GM23338 (cell line): ENCODE measurements at regions not wholly inside any gene's neighbourhood (a gene's known extent, or its start where the extent isn't known, plus 50 kb on each side); places are given as distances from the start of the nearest gene placed in this dataset.

Source experiments
- ATAC-seq: fragments of 200-7000 bp; cut with Tn5 transposase; 3 replicates; pipeline ENCODE4 v1.9.1; 2020
- DNase-seq: peaks from one replicate; pipeline ENCODE4 v3.0.0-alpha.2; 2015; ENCODE audit warnings: low spot score
- H2AFZ ChIP-seq: fragments of 200-600 bp; sonication (generic); 2 replicates; pipeline ENCODE4 v1.8.0; 2016; ENCODE audit warnings: antibody characterized with exemption, mild to moderate bottlenecking, moderate library complexity
- H3F3A ChIP-seq: fragments of 200-600 bp; sonication (generic); replicated peaks from 2 replicates; pipeline ENCODE4 v1.8.0; 2017; ENCODE audit warnings: antibody characterized with exemption, mixed run types, low read depth
- H3K27ac ChIP-seq: fragments of 200-600 bp; sonication (generic); 2 replicates; pipeline ENCODE4 v1.6.1; 2016; ENCODE audit warnings: low read depth
- H3K27me3 ChIP-seq: fragments of 200-600 bp; sonication (generic); 2 replicates; pipeline ENCODE4 v1.8.0; 2016; ENCODE audit warnings: mild to moderate bottlenecking, mixed run types, moderate library complexity; ENCODE audit not compliant: insufficient read depth
- H3K36me3 ChIP-seq: fragments of 200-600 bp; sonication (generic); 2 replicates; pipeline ENCODE4 v1.8.0; 2016; ENCODE audit warnings: mild to moderate bottlenecking; ENCODE audit not compliant: insufficient read depth
- H3K4me1 ChIP-seq: fragments of 200-600 bp; sonication (generic); 2 replicates; pipeline ENCODE4 v1.8.0; 2016; ENCODE audit warnings: mild to moderate bottlenecking, moderate library complexity; ENCODE audit not compliant: insufficient read depth
- H3K4me2 ChIP-seq: fragments of 200-600 bp; sonication (generic); 2 replicates; pipeline ENCODE4 v1.7.1; 2017; ENCODE audit warnings: mixed run types
- H3K4me3 ChIP-seq: fragments of 200-600 bp; sonication (generic); 2 replicates; pipeline ENCODE4 v1.6.1; 2016; ENCODE audit warnings: mixed run types
- H3K79me2 ChIP-seq: fragments of 200-600 bp; sonication (generic); replicated peaks from 2 replicates; pipeline ENCODE4 v1.8.0; 2017; ENCODE audit warnings: mild to moderate bottlenecking; ENCODE audit not compliant: insufficient read depth
- H3K9me2 ChIP-seq: fragments of 200-600 bp; sonication (generic); 2 replicates; pipeline ENCODE4 v1.8.0; 2017; ENCODE audit not compliant: insufficient read depth
- H4K20me1 ChIP-seq: fragments of 200-600 bp; sonication (generic); replicated peaks from 2 replicates; pipeline ENCODE4 v1.8.0; 2017; ENCODE audit warnings: mild to moderate bottlenecking; ENCODE audit not compliant: insufficient read depth
- H3K27ac Mint-ChIP-seq: 2 replicates; pipeline ENCODE4 v1.8.0; 2020; ENCODE audit warnings: inconsistent platforms, mild to moderate bottlenecking, moderate library complexity, mixed read lengths
- H3K27me3 Mint-ChIP-seq: 3 replicates; pipeline ENCODE4 v1.8.0; 2022; ENCODE audit warnings: low read depth, mild to moderate bottlenecking, moderate library complexity, mixed read lengths, inconsistent platforms; ENCODE audit not compliant: insufficient read depth, poor library complexity
- H3K36me3 Mint-ChIP-seq: 3 replicates; pipeline ENCODE4 v1.8.0; 2021; ENCODE audit warnings: low read depth, mild to moderate bottlenecking, inconsistent platforms, moderate library complexity, mixed read lengths
- H3K4me1 Mint-ChIP-seq: 3 replicates; pipeline ENCODE4 v1.8.0; 2020; ENCODE audit warnings: mild to moderate bottlenecking, inconsistent platforms, mixed read lengths
- H3K4me3 Mint-ChIP-seq: 3 replicates; pipeline ENCODE4 v1.8.0; 2021; ENCODE audit warnings: moderate library complexity, mild to moderate bottlenecking, inconsistent platforms, mixed read lengths
- H3K9me3 Mint-ChIP-seq: 3 replicates; pipeline ENCODE4 v1.8.0; 2020; ENCODE audit warnings: moderate library complexity, mild to moderate bottlenecking, inconsistent platforms, mixed read lengths
- CREB1 ChIP-seq: fragments of 250-450 bp; sonication (Bioruptor Pico); IDR thresholded peaks from 2 replicates; pipeline ENCODE4 v1.5.0; 2020; ENCODE audit warnings: low read depth, mild to moderate bottlenecking, moderate library complexity
- CTCF ChIP-seq, 2 experiments: fragments of 200-600 bp in 1 of 2; sonication (generic) in 1 of 2; conservative IDR thresholded peaks; 2 replicates each; pipeline versions ENCODE4 v1.5.1 to v1.6.1; 2016 to 2017; ENCODE audit warnings: antibody characterized with exemption in 2 of 2, low read depth in 2 of 2, mild to moderate bottlenecking in 2 of 2, moderate library complexity in 1 of 2
- EZH2 ChIP-seq: fragments of 200-600 bp; sonication (generic); IDR thresholded peaks from one replicate; pipeline ENCODE4 v1.8.0; 2017; ENCODE audit warnings: antibody characterized with exemption, mild to moderate bottlenecking, low read depth; ENCODE audit not compliant: unreplicated experiment
- EZH2phosphoT487 ChIP-seq: fragments of 200-600 bp; sonication (generic); IDR thresholded peaks from one replicate; pipeline ENCODE4 v1.8.1; 2018; ENCODE audit warnings: antibody characterized with exemption; ENCODE audit not compliant: unreplicated experiment
- JUNB ChIP-seq: IDR thresholded peaks from one replicate; pipeline ENCODE4 v1.6.1; 2016; ENCODE audit warnings: antibody characterized with exemption; ENCODE audit not compliant: unreplicated experiment
- NANOG ChIP-seq: IDR thresholded peaks from 2 replicates; pipeline ENCODE4 v1.6.1; 2016; ENCODE audit warnings: antibody characterized with exemption, borderline replicate concordance
- POLR2AphosphoS5 ChIP-seq: IDR thresholded peaks from 2 replicates; pipeline ENCODE4 v1.6.1; 2016; ENCODE audit warnings: antibody characterized with exemption, low read depth
- REST ChIP-seq: IDR thresholded peaks from one replicate; pipeline ENCODE4 v1.6.1; 2018; ENCODE audit warnings: antibody characterized with exemption; ENCODE audit not compliant: unreplicated experiment
- STAT1 ChIP-seq: IDR thresholded peaks from one replicate; pipeline ENCODE4 v1.6.1; 2016; ENCODE audit warnings: antibody characterized with exemption; ENCODE audit not compliant: unreplicated experiment
- ZNF114 ChIP-seq: fragments of 250-450 bp; sonication (Bioruptor Pico); IDR thresholded peaks from 2 replicates; pipeline ENCODE4 v1.5.0; 2020; ENCODE audit warnings: mild to moderate bottlenecking, moderate library complexity
- ZNF331 ChIP-seq: fragments of 250-450 bp; sonication (Bioruptor Pico); IDR thresholded peaks from 2 replicates; pipeline ENCODE4 v1.5.0; 2020; ENCODE audit warnings: low read depth, mild to moderate bottlenecking, moderate library complexity
- TF ChIP-seq, protein P1 (sequence below): IDR thresholded peaks from 2 replicates; pipeline ENCODE4 v1.6.1; 2016; ENCODE audit warnings: antibody characterized with exemption

DNA sequence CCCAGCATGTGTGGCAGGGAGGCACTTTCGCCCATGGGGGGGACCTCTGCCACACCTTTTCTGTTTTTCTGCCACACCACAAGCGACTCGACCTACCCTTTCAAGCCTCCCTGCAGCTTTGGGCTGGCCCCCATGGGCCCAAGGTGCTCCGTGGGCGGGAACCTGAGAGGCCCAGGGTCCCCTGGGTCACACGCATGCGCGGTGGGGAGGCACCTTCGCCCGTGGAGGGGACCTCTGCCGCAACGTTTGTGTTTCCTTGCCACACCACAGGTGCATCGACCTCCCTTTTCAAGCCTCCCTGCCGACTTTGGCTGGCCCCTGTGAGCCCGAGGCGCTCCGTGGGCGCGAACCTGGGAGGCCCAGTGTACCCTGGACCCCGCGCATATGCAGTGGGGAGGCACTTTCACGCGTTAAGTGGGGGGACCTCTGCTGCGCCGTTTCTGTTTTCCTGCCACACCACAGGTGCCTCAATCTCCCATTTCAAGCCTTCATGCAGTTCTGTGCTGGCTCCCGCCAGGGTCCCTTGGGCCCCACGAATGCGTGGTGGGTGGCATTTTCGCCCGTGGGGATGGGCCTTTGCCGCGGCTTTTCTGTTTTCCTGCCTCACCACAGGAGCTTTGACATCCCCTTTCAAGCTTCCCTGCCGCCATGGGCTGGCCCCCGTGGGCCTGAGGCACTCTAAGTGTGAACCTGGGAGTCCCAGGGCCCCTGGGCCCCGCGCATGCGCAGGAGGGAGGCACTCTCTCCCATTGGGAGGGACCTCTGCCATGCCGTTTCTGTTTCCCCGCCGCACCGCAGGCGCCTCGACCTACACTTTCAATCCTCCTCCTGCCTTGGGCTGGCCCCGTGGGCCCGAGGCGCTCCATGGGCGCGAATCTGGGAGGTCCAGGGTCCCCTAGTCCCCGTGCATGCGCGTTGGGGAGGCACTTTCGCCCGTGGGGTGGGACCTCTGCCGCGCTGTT, 332.2 kb downstream of the ALG10 start:
- H3K4me3 ChIP-seq = no peak overlapping the region
- H3K36me3 ChIP-seq = no peaks in the 10 kb centered on the region
- no peaks in the 10 kb centered on the region for H3F3A ChIP-seq
- no peak overlapping the region for H3K27ac Mint-ChIP-seq
- no peaks in the 10 kb centered on the region for H3K9me2 ChIP-seq
- H3K27me3 ChIP-seq = no peaks in the 10 kb centered on the region
- H4K20me1 ChIP-seq = no peaks in the 10 kb centered on the region
- H3K36me3 Mint-ChIP-seq = peaks cover 3% of the 10 kb centered on the region; the same call in 2 of the 3 replicates
- TF ChIP-seq EZH2 (no peak), ZNF114 (no peak), JUNB (no peak), STAT1 (no peak), CREB1 (CRISPR knock-in tag) (no peak)
- H3K79me2 ChIP-seq = no peaks in the 10 kb centered on the region
- DNase-seq = no peak
- peaks cover 2% of the 10 kb centered on the region for H3K27me3 Mint-ChIP-seq
- H3K4me1 Mint-ChIP-seq = no peaks in the 10 kb centered on the region
- peaks cover 97% of the 10 kb centered on the region for H3K9me3 Mint-ChIP-seq
- H2AFZ ChIP-seq = no peak overlapping the region
- H3K4me1 ChIP-seq = no peaks in the 10 kb centered on the region
- no peak overlapping the region for H3K27ac ChIP-seq
- H3K4me2 ChIP-seq = no peak overlapping the region
- H3K4me3 Mint-ChIP-seq = no peak overlapping the region
- ATAC-seq = no peak

GRCh38 chr12:34356233-34356987, 334.1 kb downstream of the ALG10 start:
- Histone ChIP-seq H3K27ac (no peak overlapping the region), H3K4me2 (no peak overlapping the region), H3K27me3 (no peaks in the 10 kb centered on the region), H3K79me2 (no peaks in the 10 kb centered on the region), H3K36me3 (no peaks in the 10 kb centered on the region), H3F3A (no peaks in the 10 kb centered on the region), H2AFZ (no peak overlapping the region), H4K20me1 (no peaks in the 10 kb centered on the region), H3K4me1 (no peaks in the 10 kb centered on the region), H3K9me2 (no peaks in the 10 kb centered on the region), H3K4me3 (no peak overlapping the region)
- H3K27ac Mint-ChIP-seq = no peak overlapping the region
- H3K36me3 Mint-ChIP-seq = peaks cover 3% of the 10 kb centered on the region; the same call in 2 of the 3 replicates
- no peak overlapping the region for H3K4me3 Mint-ChIP-seq
- H3K4me1 Mint-ChIP-seq = no peaks in the 10 kb centered on the region
- no peak for DNase-seq
- ATAC-seq = no peak
- peaks cover 2% of the 10 kb centered on the region for H3K27me3 Mint-ChIP-seq
- peaks cover 97% of the 10 kb centered on the region for H3K9me3 Mint-ChIP-seq
- TF ChIP-seq POLR2AphosphoS5 (no peak), JUNB (no peak), CTCF (conservative IDR thresholded peaks at IDR 0.05; ENCODE audit: low read depth in 2 of 2) (no peak), EZH2 (no peak), REST (no peak), ZNF114 (no peak), ZNF331 (no peak), NANOG (no peak), EZH2phosphoT487 (no peak), CREB1 (CRISPR knock-in tag) (no peak)
- TF ChIP-seq, protein P1, sequence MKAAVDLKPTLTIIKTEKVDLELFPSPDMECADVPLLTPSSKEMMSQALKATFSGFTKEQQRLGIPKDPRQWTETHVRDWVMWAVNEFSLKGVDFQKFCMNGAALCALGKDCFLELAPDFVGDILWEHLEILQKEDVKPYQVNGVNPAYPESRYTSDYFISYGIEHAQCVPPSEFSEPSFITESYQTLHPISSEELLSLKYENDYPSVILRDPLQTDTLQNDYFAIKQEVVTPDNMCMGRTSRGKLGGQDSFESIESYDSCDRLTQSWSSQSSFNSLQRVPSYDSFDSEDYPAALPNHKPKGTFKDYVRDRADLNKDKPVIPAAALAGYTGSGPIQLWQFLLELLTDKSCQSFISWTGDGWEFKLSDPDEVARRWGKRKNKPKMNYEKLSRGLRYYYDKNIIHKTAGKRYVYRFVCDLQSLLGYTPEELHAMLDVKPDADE = no peak
